BE2C (cell line): ENCODE measurements at regions not wholly inside any gene's neighbourhood (a gene's known extent, or its start where the extent isn't known, plus 50 kb on each side); places are given as distances from the start of the nearest gene placed in this dataset.

Source experiments
- DNase-seq: peaks from one replicate; pipeline ENCODE4 v3.0.0-alpha.2; 2020
- H3K27me3 ChIP-seq: fragments of 250-450 bp; sonication (Bioruptor Pico); 2 replicates; pipeline ENCODE4 v1.5.1; 2020; ENCODE audit warnings: mild to moderate bottlenecking
- H3K36me3 ChIP-seq: fragments of 250-450 bp; sonication (Bioruptor Pico); 2 replicates; pipeline ENCODE4 v1.5.1; 2020; ENCODE audit warnings: mild to moderate bottlenecking
- H3K4me1 ChIP-seq: fragments of 250-450 bp; sonication (Bioruptor Pico); 2 replicates; pipeline ENCODE4 v1.5.1; 2020
- H3K4me3 ChIP-seq: 2 replicates; pipeline ENCODE4 v1.5.1; 2011; ENCODE audit warnings: low read depth, low read length
- H3K9me3 ChIP-seq: fragments of 250-450 bp; sonication (Bioruptor Pico); 2 replicates; pipeline ENCODE4 v1.5.1; 2020
- CTCF ChIP-seq: IDR thresholded peaks from 2 replicates; pipeline ENCODE4 v1.5.1; 2012; ENCODE audit warnings: mild to moderate bottlenecking, low read depth, low read length

DNA sequence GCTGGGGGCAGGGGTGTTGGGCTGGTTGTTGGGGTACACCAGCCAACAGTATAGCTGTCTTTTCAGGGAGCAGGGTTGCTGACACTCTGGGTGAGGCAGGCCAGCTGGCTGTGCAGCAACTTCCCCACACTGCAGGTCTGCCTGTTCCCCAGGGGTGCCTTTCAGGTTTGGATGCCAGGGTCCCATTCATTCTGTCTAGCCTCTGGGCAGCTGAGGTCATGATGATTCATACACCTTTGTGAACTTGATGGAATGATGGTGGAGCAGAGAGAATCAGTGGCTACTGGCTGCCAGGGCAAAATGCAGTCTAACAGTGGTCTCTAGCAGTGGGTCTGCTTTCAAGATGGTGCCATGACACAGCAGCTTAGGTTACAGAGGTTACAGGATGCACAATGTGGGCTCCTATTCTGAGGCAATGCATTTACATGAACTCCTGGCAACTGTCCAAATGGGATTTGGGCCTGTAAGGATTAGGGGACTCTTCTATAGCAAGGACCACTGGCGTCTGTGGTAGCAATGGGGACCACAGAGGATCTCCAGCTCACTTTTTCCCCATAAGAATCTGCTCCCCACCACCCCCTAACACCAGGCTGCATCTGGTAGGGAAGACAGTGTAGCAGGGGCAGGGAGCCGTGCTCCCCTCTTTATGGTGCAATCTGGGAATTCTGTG lies 103.7 kb downstream of the FEM1C start:
- DNase-seq: no peak
- TF ChIP-seq CTCF: no peak

DNA sequence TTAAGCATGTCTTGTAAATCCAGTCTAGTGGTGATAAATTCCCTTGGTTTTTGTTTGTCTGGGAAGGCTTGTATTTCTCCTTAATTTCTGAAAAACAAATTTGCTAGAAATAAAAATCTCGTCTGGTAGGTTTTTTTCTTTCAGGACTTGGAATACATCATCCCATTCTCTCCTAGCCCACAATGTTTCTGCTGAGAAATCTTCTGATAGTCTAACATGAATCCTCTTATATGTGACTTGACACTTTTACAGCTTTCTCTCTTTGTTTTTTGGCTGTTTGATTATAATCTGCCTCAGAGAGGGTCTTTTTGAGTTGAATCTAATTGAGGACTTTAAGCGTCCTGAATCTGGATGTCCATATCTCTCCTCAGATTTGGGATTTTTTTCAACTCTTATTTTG lies 104.9 kb downstream of the FEM1C start:
- TF ChIP-seq CTCF: no peak
- no peaks in the 10 kb centered on the region for H3K4me1 ChIP-seq
- no peak for DNase-seq
- H3K4me3 ChIP-seq: no peak overlapping the region
- no peaks in the 10 kb centered on the region for H3K27me3 ChIP-seq
- no peaks in the 10 kb centered on the region for H3K36me3 ChIP-seq
- H3K9me3 ChIP-seq: no peaks in the 10 kb centered on the region

More for the DNA sequence above, 103.7 kb downstream of the FEM1C start:
- no peaks in the 10 kb centered on the region for H3K4me1 ChIP-seq
- no peaks in the 10 kb centered on the region for H3K36me3 ChIP-seq
- H3K9me3 ChIP-seq: no peaks in the 10 kb centered on the region
- no peak overlapping the region for H3K4me3 ChIP-seq
- no peaks in the 10 kb centered on the region for H3K27me3 ChIP-seq

DNA sequence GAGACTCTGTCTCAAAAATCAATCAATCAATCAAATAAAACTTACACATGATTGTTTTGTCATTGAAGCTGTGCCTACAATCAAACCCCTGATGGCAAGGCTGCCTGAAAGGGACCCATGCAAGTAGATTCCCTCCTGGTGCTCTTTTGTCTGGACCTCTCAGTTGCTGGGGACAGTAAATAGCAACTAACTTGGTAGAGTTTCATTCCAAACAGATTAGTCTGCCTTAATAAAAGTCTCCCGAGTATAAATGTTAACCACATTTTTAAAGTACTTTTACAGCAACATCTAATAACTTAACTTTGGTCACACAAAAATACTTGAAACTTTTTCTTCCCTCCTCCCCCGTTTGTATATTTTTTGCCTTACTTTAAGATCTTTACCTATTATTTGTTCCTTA lies 105.5 kb downstream of the FEM1C start:
- H3K36me3 ChIP-seq: no peaks in the 10 kb centered on the region
- H3K4me1 ChIP-seq: no peaks in the 10 kb centered on the region
- no peak overlapping the region for H3K4me3 ChIP-seq
- no peaks in the 10 kb centered on the region for H3K27me3 ChIP-seq
- no peak for DNase-seq
- no peak for TF ChIP-seq CTCF
- H3K9me3 ChIP-seq: no peaks in the 10 kb centered on the region

DNA sequence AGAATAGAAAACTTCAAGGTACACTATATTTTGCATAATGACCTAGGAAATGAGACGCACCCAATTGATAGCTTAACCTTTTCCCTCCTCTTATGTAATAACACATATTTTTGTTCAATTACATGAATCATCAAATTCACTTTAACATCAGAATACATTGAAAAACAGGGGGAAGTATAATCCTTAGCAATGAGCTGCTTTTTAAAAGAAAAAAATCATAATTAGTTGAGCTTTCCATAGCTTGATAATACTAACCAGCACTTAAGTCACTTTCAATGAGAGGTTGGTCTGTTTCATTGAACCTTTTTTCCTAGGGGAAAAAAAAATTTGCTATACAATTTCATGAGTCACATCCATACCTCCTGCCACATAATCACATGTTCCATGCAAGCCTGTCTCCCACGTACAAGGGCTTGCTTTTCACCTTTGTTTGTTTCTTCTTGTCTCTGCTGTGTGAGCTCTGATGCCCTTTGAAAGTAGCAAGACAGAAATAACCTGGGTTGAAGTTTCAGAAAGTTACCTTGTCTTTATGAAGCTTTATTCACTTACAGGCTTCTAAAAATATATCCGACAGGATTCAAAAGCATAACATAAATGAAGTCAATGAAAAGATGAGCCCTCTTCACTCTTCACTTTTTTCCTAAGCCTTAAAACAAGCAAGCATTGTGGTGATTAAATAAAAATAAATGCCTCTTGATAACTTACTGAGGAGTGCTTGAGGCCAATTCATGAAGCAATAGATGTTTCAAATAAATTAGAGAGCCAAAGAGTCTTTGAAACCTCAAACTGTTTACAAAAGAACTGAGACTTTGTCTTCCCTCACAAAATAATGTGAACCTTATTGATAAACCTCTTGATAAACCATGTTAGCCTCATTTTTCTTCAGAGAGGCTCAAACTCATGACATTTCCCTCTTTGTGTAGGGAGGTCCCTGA lies 108.5 kb downstream of the FEM1C start:
- Histone ChIP-seq H3K36me3 (no peaks in the 10 kb centered on the region), H3K27me3 (no peaks in the 10 kb centered on the region), H3K4me1 (no peaks in the 10 kb centered on the region), H3K9me3 (no peaks in the 10 kb centered on the region), H3K4me3 (no peak overlapping the region)
- TF ChIP-seq CTCF: no peak
- no peak for DNase-seq

- Histone ChIP-seq H3K4me3 (no peak overlapping the region), H3K27me3 (no peaks in the 10 kb centered on the region), H3K9me3 (no peaks in the 10 kb centered on the region), H3K36me3 (no peaks in the 10 kb centered on the region), H3K4me1 (no peaks in the 10 kb centered on the region)
- DNase-seq: no peak
- TF ChIP-seq CTCF: no peak
Observed at GRCh38 chr5:115435065-115435777, 109.4 kb downstream of the FEM1C start.
